Left ventricle myocardium inferior (tissue), 1 donor: ENCODE measurements at regions not wholly inside any gene's neighbourhood (a gene's known extent, or its start where the extent isn't known, plus 50 kb on each side); places are given as distances from the start of the nearest gene placed in this dataset.
A peak's percentile ranks its signal among the peaks of the same experiment; 100 is the strongest.

Source experiments
- DNase-seq: peaks from one replicate; pipeline ENCODE4 v3.0.0-alpha.2; 2020
- H3K27ac ChIP-seq: fragments of 200-600 bp; replicated peaks from 2 replicates; pipeline ENCODE4 v1.8.0; 2021
- H3K27me3 ChIP-seq: fragments of 200-600 bp; 2 replicates; pipeline ENCODE4 v1.8.0; 2021; ENCODE audit warnings: low read depth
- H3K36me3 ChIP-seq: fragments of 200-600 bp; 2 replicates; pipeline ENCODE4 v1.8.0; 2021
- H3K4me1 ChIP-seq: fragments of 200-600 bp; 2 replicates; pipeline ENCODE4 v1.8.0; 2021
- H3K4me3 ChIP-seq: fragments of 200-600 bp; 2 replicates; pipeline ENCODE4 v1.8.0; 2021; ENCODE audit warnings: mild to moderate bottlenecking, moderate library complexity
- H3K9me3 ChIP-seq: fragments of 200-600 bp; replicated peaks from 2 replicates; pipeline ENCODE4 v1.8.0; 2021
- CTCF ChIP-seq: fragments of 200-600 bp; IDR thresholded peaks from 2 replicates; pipeline ENCODE4 v1.8.0; 2021; ENCODE audit warnings: antibody characterized with exemption, mild to moderate bottlenecking, borderline replicate concordance
- intact Hi-C: fragments of 100-400 bp; cut with micrococcal nuclease; formaldehyde crosslinking; loops from one replicate; pipeline ENCODE4 v1.11.0; 2022
- donor health status: DM: no; HTN: yes; CAD: no; lungs with severe emphysema.

GRCh38 chr3:165389653-165390052, 193.5 kb upstream of the SLITRK3 start:
- Histone ChIP-seq H3K4me1 (no peaks in the 10 kb centered on the region), H3K36me3 (no peaks in the 10 kb centered on the region), H3K9me3 (no peaks in the 10 kb centered on the region), H3K27ac (peak overlapping the region; percentile 34), H3K27me3 (no peaks in the 10 kb centered on the region), H3K4me3 (no peak overlapping the region)
- no peak for TF ChIP-seq CTCF
- intact Hi-C loops = no loop called here
- no peak for DNase-seq

- intact Hi-C loops = no loop called here
- no peaks in the 10 kb centered on the region for H3K27me3 ChIP-seq
- H3K4me3 ChIP-seq = no peak overlapping the region
- H3K4me1 ChIP-seq = no peaks in the 10 kb centered on the region
- peak overlapping the region; percentile 16 for H3K27ac ChIP-seq
- TF ChIP-seq CTCF = no peak
- DNase-seq = no peak
- H3K9me3 ChIP-seq = no peaks in the 10 kb centered on the region
- H3K36me3 ChIP-seq = no peaks in the 10 kb centered on the region
These were observed 192.9 kb upstream of the SLITRK3 start for GRCh38 chr3:165389064-165389463.

- no peak for DNase-seq
- no peaks in the 10 kb centered on the region for H3K36me3 ChIP-seq
- intact Hi-C loops = no loop called here
- H3K4me3 ChIP-seq = no peak overlapping the region
- TF ChIP-seq CTCF = no peak
- no peak overlapping the region for H3K27ac ChIP-seq
- no peaks in the 10 kb centered on the region for H3K4me1 ChIP-seq
- H3K27me3 ChIP-seq = no peaks in the 10 kb centered on the region
- H3K9me3 ChIP-seq = peaks cover 17% of the 10 kb centered on the region
These were observed 187.2 kb upstream of the SLITRK3 start for GRCh38 chr3:165383381-165383780.

- peaks cover 19% of the 10 kb centered on the region for H3K9me3 ChIP-seq
- no peaks in the 10 kb centered on the region for H3K27me3 ChIP-seq
- intact Hi-C loops = no loop called here
- no peak overlapping the region for H3K27ac ChIP-seq
- no peak overlapping the region for H3K4me3 ChIP-seq
- no peak for TF ChIP-seq CTCF
- H3K36me3 ChIP-seq = no peaks in the 10 kb centered on the region
- no peak for DNase-seq
- no peaks in the 10 kb centered on the region for H3K4me1 ChIP-seq
These were observed 186.5 kb upstream of the SLITRK3 start for GRCh38 chr3:165382672-165383071.

GRCh38 chr3:165378761-165379160, 182.6 kb upstream of the SLITRK3 start:
- H3K27ac ChIP-seq = no peak overlapping the region
- intact Hi-C loops = no loop called here
- DNase-seq = no peak
- H3K4me1 ChIP-seq = no peaks in the 10 kb centered on the region
- H3K9me3 ChIP-seq = peaks cover 19% of the 10 kb centered on the region
- H3K36me3 ChIP-seq = no peaks in the 10 kb centered on the region
- H3K27me3 ChIP-seq = no peaks in the 10 kb centered on the region
- H3K4me3 ChIP-seq = no peak overlapping the region
- no peak for TF ChIP-seq CTCF

GRCh38 chr3:165359005-165359404, 162.8 kb upstream of the SLITRK3 start:
- no peak for DNase-seq
- intact Hi-C loops = no loop called here
- Histone ChIP-seq H3K27me3 (no peaks in the 10 kb centered on the region), H3K9me3 (peaks cover 29% of the 10 kb centered on the region), H3K4me3 (no peak overlapping the region), H3K27ac (no peak overlapping the region), H3K4me1 (no peaks in the 10 kb centered on the region), H3K36me3 (no peaks in the 10 kb centered on the region)
- no peak for TF ChIP-seq CTCF
